ENCODE measurements at regions not wholly inside any gene's neighbourhood (a gene's known extent, or its start where the extent isn't known, plus 50 kb on each side); places are given as distances from the start of the nearest gene placed in this dataset.

GRCh38 chr4:126627255-126627654 is 1005.5 kb upstream of the INTU start:
- TF ChIP-seq CTCF (IDR thresholded peaks at IDR 0.05), result no peak
- no peak for ATAC-seq (ENCODE audit: low FRiP score)
- DNase-seq (ENCODE audit: low spot score), result no peak

GRCh38 chr4:126628933-126629332 is 1003.8 kb upstream of the INTU start:
- no peak for DNase-seq (ENCODE audit: low spot score)
- no peak for TF ChIP-seq CTCF (IDR thresholded peaks at IDR 0.05)
- ATAC-seq (ENCODE audit: low FRiP score), result no peak

GRCh38 chr4:126630230-126630629 is 1002.5 kb upstream of the INTU start:
- TF ChIP-seq CTCF (IDR thresholded peaks at IDR 0.05), result no peak
- no peak for ATAC-seq (ENCODE audit: low FRiP score)
- no peak for DNase-seq (ENCODE audit: low spot score)

GRCh38 chr4:126633306-126633705 is 999.5 kb upstream of the INTU start:
- ATAC-seq (ENCODE audit: low FRiP score) (no peak), DNase-seq (ENCODE audit: low spot score) (no peak)
- no peak for TF ChIP-seq CTCF (IDR thresholded peaks at IDR 0.05)

GRCh38 chr4:126637706-126638105 is 995.1 kb upstream of the INTU start:
- DNase-seq (ENCODE audit: low spot score), result no peak
- no peak for TF ChIP-seq CTCF (IDR thresholded peaks at IDR 0.05)
- no peak for ATAC-seq (ENCODE audit: low FRiP score)

- no peak for TF ChIP-seq CTCF (IDR thresholded peaks at IDR 0.05)
- no peak for DNase-seq (ENCODE audit: low spot score)
- ATAC-seq (ENCODE audit: low FRiP score), result no peak
These were observed 985.4 kb upstream of the INTU start for GRCh38 chr4:126647320-126647719.

- ATAC-seq (ENCODE audit: low FRiP score), result no peak
- DNase-seq (ENCODE audit: low spot score), result no peak
- no peak for TF ChIP-seq CTCF (IDR thresholded peaks at IDR 0.05)
These were observed 984.9 kb upstream of the INTU start for GRCh38 chr4:126647756-126648397.

Measured in omental fat pad (tissue), 3 donors.